NCI-H2171 (cell line): ENCODE measurements at regions not wholly inside any gene's neighbourhood (a gene's known extent, or its start where the extent isn't known, plus 50 kb on each side); places are given as distances from the start of the nearest gene placed in this dataset.

Experiments used
- DNase-seq: peaks from one replicate; lab custom pipeline; 2025; lab: John Stamatoyannopoulos, UW

DNA sequence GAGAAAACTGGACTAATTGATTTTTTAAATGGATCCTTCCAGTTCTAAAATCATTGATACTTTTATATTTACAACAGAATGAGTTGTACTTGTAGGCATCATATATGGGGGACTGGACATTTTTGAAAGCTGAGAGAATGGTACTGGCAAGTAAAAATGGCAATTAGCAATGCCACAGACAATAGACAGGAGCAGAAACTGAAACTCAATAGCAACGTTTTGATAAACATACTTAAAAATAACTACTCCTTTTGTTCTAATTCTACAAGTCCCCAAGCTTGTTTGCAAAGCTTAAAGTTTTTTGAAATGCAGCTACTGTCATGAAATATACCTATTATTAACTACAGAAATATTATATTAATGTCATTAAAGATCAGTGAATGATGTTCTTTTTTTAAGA lies 52.8 kb upstream of the FBXL7 start:
- DNase-seq = no peak

DNA sequence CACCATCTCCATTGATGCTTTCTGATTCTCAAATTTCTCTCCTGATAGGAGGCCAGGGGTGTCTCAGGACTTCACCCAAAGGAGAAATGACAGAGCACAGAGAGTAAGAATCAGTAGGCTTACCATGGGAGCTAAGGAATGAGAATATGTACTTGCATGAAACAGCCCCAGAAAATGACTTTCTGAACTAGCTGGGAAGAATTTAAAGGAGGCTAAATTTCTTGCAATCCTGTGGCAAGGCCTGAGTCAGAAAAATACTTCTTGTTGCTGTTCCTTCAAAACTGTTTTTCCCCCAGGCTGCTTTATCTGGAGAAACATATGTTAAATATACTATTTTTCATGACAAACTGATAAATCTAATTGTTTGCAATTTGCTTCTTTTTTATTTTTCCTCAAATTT lies 53.4 kb upstream of the FBXL7 start:
- no peak for DNase-seq

- DNase-seq = no peak
These were observed 57.8 kb upstream of the FBXL7 start for GRCh38 chr5:15442193-15442570.

DNA sequence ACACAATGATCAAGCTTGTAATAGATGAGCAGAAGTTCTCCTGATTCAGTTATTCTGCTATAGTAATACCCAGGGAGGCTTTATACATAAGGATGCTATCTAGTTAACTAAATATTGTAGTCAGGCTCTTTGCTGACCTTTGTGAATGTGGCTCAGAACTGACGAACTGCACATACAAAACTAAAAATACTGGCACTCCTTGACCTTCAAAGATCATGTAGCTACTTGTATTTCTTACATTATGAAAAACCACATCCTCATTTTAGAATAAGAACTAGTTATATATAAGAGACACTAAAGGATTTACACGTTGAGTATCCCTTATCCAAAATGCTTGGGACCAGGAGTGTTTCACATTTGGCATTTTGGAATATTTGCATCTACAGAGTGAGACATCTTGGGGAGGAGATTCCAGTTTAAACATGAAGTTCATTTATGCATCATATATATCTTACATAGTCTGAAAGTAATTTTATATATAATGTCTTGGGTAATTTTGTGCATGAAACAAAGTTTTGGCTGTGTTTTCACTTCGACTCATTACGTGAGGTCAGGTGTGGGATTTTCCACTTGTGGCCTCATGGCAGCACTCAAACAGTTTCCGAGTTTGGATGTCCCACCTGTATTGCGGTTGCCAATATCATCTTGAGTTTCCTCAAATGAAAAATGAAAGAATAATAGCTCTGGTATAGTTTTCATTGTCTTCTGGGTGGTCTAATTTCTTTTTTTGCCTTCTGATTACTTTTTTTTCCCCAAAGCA lies 58.4 kb upstream of the FBXL7 start:
- no peak for DNase-seq

DNA sequence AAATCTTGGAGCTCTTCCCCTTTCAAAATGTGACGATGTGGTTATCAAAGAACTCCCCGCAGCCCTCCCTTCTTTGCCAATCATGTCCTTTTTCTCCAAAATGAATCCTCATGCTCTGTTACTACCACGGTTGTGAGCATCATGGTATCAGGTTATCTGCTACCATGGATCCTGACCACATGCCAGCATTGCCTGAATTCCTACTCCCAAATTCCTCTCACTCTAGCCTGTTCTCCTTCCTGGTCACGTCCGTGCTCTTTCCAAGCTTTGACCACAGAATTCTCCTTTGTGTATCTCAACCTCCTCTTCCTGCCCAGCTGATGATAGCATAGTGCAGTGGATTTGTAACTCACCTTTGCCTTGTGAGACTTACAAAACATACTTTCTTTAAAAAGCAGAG lies 59.5 kb upstream of the FBXL7 start:
- DNase-seq = no peak

- DNase-seq = no peak
These were observed 60.2 kb upstream of the FBXL7 start for GRCh38 chr5:15439801-15440200.

- DNase-seq = no peak
These were observed 66.3 kb upstream of the FBXL7 start for GRCh38 chr5:15433709-15434108.

DNA sequence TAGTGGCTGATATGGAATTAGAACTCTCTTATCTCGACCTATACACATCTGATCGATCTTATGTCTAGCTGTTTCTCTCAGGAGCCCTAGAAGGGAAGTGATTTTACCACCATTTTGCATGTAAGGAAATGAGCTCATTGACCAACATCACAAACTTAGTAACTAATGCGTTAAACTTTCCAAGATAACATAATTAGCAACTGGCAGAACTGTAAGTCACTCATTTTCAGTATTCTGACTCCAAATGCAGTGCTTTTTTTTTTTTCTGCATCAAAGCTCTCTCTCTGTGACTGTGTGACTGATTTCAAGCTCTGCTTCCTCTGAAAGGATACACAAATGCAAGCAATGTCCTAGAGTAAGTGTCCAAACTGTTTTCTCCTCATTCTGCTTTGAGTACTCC lies 68.1 kb upstream of the FBXL7 start:
- DNase-seq = no peak

GRCh38 chr5:15425766-15426165 lies 74.2 kb upstream of the FBXL7 start:
- no peak for DNase-seq

- DNase-seq = no peak
These were observed 75.2 kb upstream of the FBXL7 start for GRCh38 chr5:15424769-15425168.

- no peak for DNase-seq
These were observed 78.0 kb upstream of the FBXL7 start for GRCh38 chr5:15421921-15422412.

GRCh38 chr5:15421381-15421780 lies 78.6 kb upstream of the FBXL7 start:
- no peak for DNase-seq

GRCh38 chr5:15420201-15420600 lies 79.8 kb upstream of the FBXL7 start:
- DNase-seq = no peak

- DNase-seq = no peak
These were observed 82.8 kb upstream of the FBXL7 start for GRCh38 chr5:15417156-15417555.

GRCh38 chr5:15406478-15406877 lies 93.5 kb upstream of the FBXL7 start:
- no peak for DNase-seq

DNA sequence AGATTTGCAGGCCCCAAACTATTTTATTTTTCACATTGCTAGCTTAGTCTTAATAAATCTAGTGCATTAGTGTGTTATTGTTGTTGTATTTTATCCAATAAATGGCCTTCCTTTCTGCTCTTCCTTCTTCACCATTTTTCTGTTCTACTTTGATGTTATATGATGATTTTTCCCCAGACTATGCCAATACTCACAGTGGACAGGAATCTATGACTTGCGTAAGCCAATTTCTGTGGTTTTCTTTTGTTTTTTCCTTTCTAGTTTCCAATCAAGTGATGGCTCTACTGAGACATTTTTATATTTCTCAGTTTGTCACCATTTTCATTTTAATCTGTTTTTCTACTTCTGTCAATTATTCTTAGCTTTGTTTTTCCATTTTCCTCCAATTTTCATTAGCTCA lies 106.8 kb upstream of the FBXL7 start:
- no peak for DNase-seq

DNA sequence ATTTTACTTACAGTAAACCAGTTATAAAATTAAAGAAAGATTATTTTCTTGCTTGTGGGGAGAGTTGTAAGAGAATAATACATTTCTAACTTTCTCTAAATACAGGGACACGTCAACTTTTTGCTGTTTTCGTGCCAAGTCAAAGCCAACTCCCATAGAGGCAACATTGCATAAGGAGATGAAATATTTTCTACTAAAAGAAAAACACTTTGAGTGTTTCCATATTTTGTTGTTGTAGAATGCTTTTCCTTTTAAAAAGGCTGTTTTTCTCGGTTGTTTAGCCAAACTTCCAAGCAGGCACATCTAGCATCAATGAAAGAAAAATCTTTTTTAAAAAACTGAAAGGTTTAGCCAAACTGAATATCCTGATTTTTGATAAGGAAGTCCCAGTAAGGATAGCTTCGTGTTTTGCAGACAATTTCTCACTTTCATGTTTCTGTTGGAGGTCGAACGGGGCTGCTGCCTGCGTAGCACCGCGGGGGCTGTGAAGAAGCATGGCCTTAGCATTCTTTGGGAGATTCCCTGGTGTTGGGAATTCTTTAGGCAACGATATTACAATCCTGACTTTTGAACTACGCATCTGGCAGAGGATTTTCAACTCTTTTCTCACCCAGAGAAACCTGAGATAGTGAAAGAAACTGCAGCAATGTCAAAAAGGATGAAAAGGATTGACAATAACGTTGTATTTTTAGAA lies 108.1 kb upstream of the FBXL7 start:
- DNase-seq = no peak

DNA sequence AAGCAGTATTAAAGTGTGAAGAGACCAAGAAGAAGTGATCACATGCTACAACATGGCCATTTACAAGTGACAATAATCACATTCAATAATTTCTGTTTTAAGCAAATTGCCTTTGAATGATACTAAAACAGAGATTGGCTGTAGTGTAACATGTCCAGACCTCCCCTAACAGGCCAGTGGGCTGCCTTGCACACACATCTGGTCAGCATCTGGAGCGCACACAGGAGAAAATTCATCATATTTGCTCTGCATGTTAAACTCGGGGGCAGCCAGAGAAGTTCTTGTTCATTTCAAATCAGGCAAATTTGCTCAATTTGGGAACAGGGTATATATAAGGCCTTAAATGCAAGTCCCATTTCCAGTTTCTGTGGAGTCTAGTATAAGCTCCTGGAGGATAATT lies 111.1 kb upstream of the FBXL7 start:
- no peak for DNase-seq

DNA sequence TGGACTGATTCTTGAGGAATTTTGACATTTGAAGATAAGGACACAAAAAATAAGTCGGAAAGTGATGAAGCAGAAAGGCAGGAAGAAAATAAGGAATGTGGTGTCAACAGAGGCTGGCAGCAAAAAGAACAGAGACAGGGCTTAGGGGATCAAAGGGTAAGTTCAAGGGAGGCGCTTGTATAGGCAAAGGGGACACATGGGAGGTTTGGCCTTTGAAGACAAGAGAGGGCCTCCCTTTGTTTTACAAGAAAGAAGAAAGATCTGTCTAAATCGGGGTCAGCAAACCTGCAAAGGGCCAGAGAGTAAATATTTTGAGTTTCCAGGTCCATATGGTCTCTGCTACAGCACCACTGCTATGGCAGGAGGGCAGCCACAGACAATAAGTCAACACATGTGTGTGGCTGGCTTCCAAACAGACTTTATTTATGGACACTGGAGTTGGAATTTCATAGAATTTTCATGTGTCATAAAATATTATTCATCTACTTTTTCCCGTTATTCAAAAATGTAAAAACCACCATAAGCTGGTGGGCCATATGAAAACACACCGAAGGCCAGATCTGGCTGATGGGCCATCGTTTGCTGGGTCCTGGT lies 112.0 kb upstream of the FBXL7 start:
- no peak for DNase-seq

DNA sequence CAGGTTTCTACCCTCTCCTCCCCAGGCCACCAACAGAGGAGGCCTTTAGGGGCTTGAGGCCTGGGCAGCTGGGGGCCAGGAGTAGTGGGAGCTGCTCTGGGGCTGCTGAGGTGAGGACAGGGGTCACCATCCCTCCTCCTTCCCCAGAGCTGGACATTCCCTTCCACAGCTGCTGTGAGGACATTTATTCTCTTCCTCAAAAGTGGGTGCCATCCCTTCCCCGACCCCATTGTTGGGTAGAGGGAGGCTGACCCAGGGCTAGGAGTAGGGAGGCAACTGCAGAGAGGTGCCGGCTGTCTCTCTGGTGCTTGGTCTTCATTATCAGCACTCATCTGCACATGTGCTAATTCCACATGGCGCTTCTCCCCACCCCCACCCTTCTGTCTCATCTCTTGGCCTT lies 113.9 kb upstream of the FBXL7 start:
- no peak for DNase-seq

GRCh38 chr5:15385553-15385952 lies 114.4 kb upstream of the FBXL7 start:
- DNase-seq = no peak

- DNase-seq = no peak
These were observed 114.9 kb upstream of the FBXL7 start for GRCh38 chr5:15385037-15385436.

GRCh38 chr5:15384581-15384980 lies 115.4 kb upstream of the FBXL7 start:
- no peak for DNase-seq
